ENCODE measurements at regions not wholly inside any gene's neighbourhood (a gene's known extent, or its start where the extent isn't known, plus 50 kb on each side); places are given as distances from the start of the nearest gene placed in this dataset.

- no peak for DNase-seq
These were observed 198.6 kb downstream of the TEX29 start for GRCh38 chr13:111519041-111519440.

GRCh38 chr13:111519490-111520170 is 199.2 kb downstream of the TEX29 start:
- DNase-seq: no peak

GRCh38 chr13:111521030-111521429 is 200.6 kb downstream of the TEX29 start:
- no peak for DNase-seq

- no peak for DNase-seq
These were observed 201.3 kb downstream of the TEX29 start for GRCh38 chr13:111521691-111522229.

GRCh38 chr13:111525320-111526118 is 205.1 kb downstream of the TEX29 start:
- no peak for DNase-seq

- DNase-seq: no peak
These were observed 206.5 kb downstream of the TEX29 start for GRCh38 chr13:111526922-111527321.

GRCh38 chr13:111527614-111528229 is 207.3 kb downstream of the TEX29 start:
- no peak for DNase-seq

- DNase-seq: no peak
These were observed 208.1 kb downstream of the TEX29 start for GRCh38 chr13:111528513-111528912.

- DNase-seq: no peak
These were observed 209.9 kb downstream of the TEX29 start for GRCh38 chr13:111530137-111530870.

- no peak for DNase-seq
These were observed 211.1 kb downstream of the TEX29 start for GRCh38 chr13:111531505-111531904.

GRCh38 chr13:111532111-111532510 is 211.7 kb downstream of the TEX29 start:
- no peak for DNase-seq

- DNase-seq: no peak
These were observed 213.7 kb downstream of the TEX29 start for GRCh38 chr13:111533900-111534683.

- no peak for DNase-seq
These were observed 214.5 kb downstream of the TEX29 start for GRCh38 chr13:111534751-111535522.

GRCh38 chr13:111535523-111535811 is 215.0 kb downstream of the TEX29 start:
- DNase-seq: no peak

- DNase-seq: no peak
These were observed 215.7 kb downstream of the TEX29 start for GRCh38 chr13:111536075-111536642.

GRCh38 chr13:111537115-111537728 is 216.8 kb downstream of the TEX29 start:
- DNase-seq: no peak

- DNase-seq: no peak
These were observed 217.5 kb downstream of the TEX29 start for GRCh38 chr13:111537843-111538499.

GRCh38 chr13:111539252-111539651 is 218.8 kb downstream of the TEX29 start:
- DNase-seq: no peak

- no peak for DNase-seq
These were observed 219.5 kb downstream of the TEX29 start for GRCh38 chr13:111539791-111540446.

GRCh38 chr13:111540486-111540885 is 220.0 kb downstream of the TEX29 start:
- DNase-seq: no peak

Data from AML-193 (cell line).